Right lobe of liver (tissue), 4 donors: ENCODE measurements at regions not wholly inside any gene's neighbourhood (a gene's known extent, or its start where the extent isn't known, plus 50 kb on each side); places are given as distances from the start of the nearest gene placed in this dataset.

Experiments used
- POLR2A ChIP-seq: fragments of 450-650 bp; IDR thresholded peaks from one replicate; pipeline ENCODE4 v1.6.1; 2017; ENCODE audit warnings: antibody characterized with exemption, mild to moderate bottlenecking
- TF ChIP-seq, protein P1 (sequence below), 4 donors: fragments of 200-600 bp in 3 of 4; fragments of 450-650 bp in 1 of 4; IDR thresholded peaks; one replicate each; pipeline versions ENCODE4 v1.5.1 to v1.8.0; 2016 to 2022; ENCODE audit warnings: antibody characterized with exemption in 4 of 4, mild to moderate bottlenecking in 2 of 4
- donor health status: DM: no; HTN: no; CAD: no.
- donor health status: DM: no; HTN: no; CAD: no.
- donor health status: DM: no; HTN: yes; CAD: no.

- no peak for TF ChIP-seq POLR2A
- TF ChIP-seq, protein P1, sequence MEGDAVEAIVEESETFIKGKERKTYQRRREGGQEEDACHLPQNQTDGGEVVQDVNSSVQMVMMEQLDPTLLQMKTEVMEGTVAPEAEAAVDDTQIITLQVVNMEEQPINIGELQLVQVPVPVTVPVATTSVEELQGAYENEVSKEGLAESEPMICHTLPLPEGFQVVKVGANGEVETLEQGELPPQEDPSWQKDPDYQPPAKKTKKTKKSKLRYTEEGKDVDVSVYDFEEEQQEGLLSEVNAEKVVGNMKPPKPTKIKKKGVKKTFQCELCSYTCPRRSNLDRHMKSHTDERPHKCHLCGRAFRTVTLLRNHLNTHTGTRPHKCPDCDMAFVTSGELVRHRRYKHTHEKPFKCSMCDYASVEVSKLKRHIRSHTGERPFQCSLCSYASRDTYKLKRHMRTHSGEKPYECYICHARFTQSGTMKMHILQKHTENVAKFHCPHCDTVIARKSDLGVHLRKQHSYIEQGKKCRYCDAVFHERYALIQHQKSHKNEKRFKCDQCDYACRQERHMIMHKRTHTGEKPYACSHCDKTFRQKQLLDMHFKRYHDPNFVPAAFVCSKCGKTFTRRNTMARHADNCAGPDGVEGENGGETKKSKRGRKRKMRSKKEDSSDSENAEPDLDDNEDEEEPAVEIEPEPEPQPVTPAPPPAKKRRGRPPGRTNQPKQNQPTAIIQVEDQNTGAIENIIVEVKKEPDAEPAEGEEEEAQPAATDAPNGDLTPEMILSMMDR (IDR thresholded peaks at IDR 0.05) = no peak
Observed at GRCh38 chr1:102578804-102579203, 529.5 kb downstream of the COL11A1 start.
